Activated T-cell treated with anti-CD3 and anti-CD28 coated beads for 4 hours (primary cell): ENCODE measurements at regions not wholly inside any gene's neighbourhood (a gene's known extent, or its start where the extent isn't known, plus 50 kb on each side); places are given as distances from the start of the nearest gene placed in this dataset.

Experiments
- DNase-seq: peaks from one replicate; pipeline ENCODE4 v3.0.0-alpha.2; 2020

DNA sequence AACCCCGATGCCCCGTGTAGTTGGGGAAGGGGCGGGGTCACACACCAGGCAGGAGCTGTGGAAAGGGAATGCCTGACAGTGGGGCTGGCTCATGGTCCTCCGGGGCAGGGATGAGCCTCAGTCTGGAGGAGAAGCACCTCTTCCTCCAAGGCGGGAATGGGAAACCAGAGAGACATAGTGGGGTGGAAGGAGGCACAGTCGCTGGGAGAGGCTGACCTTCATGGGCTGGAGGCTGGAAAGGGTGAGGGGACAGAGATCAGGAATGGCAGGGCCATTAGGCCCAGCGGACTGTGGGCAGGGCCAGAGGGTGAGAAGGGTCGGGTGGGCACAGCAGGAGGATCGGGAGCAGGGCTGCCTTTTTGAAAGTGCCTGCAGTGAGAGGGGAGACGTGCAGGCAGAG, 65.8 kb upstream of the LINGO1 start:
- DNase-seq: no peak

DNA sequence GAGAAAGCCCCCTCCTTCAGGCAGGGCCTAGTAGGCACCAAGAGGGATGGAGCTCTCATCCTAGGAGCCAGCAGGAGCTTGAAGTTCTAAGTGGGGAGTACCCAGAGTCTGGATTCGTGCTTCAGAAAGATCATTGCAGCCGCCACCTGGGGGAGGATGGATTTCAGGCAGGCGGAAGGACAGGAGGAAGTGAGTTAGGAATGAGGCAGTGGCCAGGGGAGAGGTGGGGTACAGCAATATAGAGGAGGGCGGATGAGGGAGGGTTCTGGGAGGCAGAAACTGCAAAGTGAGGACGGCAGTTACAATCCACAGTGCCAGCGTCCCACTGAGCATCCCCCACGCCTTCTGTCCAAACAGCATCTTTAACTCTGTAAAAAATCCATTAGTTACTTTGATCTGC, 65.2 kb upstream of the LINGO1 start:
- no peak for DNase-seq

DNA sequence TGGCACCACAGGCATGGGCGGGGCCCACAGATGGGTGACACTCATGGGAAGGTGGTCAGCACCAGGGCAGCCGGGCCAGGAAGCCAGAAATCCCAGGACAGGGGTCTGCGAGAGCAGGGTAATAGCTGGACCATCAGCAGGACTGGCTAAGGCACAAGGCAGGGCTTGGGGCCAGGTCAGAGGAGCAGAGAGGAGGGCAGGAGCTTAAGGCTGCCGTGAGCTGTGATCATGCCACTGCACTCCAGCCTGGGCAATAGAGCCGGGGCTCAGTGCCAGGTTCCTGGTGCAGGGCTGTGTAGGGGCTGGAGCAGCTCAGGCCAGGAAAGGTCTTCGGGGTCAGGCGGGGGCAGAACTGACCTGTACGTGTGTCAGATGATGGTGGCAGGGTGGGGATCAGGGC, 64.2 kb upstream of the LINGO1 start:
- no peak for DNase-seq

DNA sequence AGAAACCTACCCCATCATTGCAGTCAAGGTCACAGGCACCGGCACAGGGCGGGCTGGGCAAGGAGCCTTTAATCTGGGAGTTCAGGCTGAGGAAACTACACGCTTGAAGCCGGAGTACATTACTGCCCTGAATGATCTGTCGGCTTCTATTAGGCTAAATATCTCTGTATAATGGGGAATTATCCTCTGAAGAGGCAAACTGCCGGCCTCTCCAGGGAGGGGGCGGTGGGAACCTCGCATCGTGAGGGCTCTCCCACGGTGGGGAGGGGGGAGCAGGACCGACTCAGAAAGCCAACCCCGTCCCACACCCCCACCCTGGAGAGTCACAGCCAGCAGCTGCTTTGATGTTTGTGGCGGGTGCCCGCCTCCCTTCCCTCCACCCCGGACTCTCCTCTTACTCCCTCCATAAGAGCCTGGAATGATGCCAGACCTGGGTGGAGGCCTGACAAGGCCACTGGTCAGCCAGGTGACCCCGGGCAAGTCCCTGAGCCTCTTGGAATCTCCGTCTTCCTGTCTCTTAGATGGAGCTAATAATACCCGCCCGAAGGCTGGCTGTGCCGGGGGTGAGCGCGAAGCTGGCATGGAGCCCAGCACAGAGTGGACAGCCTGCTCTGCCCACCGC, 63.4 kb upstream of the LINGO1 start:
- no peak for DNase-seq

DNA sequence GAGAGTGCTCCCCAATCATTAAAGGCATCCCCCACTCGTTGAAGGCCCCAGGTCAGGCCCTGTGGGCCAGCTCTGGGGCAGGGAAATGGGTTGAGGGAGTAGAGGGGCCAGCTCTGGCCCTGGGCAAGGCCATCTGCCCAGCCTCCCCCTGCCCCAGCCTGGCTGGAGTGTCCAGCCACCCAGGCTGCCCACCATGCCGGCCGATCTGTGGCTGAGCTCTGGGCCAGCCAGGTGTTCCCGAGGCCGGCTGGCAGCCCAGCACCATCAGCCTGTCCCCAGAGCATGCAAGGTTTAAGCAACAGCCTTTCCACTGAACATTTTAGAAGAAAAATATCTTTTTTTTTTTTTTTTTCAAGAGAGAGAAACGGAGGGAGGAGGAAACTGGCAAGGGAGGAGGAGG, 62.8 kb upstream of the LINGO1 start:
- no peak for DNase-seq

DNA sequence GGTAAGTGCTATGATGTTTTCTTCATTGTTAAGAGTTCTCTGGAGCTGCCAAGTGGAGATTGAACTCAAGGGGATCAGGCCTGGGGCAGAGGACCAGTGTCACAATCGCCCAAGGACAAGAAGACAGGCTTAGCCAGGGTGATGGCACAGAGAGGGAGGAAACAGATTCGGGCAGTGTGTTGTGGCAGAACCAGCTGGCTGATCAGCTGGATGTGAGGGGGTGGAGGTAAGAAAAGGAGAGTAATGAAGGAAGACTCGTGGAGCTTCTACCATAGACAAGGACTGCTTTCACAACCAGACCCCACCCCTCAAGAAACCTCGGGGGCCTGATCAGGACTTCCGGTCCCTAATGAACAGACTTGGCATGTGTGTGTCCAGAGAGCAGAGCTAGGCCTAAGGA, 60.9 kb upstream of the LINGO1 start:
- no peak for DNase-seq

DNA sequence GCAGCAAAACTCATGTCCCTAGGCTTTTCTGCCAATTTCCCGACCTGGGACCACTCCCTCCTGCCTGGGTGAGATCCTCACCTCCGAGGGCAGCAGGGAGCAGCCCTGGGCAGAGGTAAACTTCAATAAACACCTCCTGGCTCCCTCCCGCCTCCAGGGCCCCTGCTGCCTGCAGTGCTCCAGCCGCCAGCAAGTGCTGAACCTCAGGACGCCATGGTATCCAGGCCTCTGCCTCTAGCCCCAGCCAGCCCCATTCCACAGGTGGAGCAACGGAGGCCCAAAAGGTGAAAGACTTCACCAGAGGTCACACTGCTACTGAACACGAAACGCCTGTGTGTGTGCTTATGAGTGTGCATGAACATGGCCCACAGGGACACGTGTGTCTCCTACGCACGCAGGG, 59.9 kb upstream of the LINGO1 start:
- DNase-seq: no peak

DNA sequence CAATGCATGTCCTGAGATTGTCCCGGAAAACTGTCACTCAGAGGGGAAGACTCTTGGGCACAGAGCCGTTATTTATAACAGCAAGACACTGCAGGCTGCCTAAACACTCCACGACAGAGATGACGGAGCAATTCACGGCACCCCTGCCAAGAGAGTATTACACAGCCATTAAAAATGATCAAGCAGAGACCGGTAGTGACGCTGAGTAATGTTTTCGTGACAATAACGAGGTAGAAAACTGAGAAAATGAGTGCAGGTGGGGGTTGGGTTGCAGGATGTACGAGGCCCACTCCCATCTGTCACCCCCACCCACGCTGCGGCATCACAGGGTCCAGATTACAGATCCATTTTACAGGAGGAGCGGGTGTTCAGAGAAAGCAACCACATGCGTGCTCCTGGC, 58.9 kb upstream of the LINGO1 start:
- no peak for DNase-seq

DNA sequence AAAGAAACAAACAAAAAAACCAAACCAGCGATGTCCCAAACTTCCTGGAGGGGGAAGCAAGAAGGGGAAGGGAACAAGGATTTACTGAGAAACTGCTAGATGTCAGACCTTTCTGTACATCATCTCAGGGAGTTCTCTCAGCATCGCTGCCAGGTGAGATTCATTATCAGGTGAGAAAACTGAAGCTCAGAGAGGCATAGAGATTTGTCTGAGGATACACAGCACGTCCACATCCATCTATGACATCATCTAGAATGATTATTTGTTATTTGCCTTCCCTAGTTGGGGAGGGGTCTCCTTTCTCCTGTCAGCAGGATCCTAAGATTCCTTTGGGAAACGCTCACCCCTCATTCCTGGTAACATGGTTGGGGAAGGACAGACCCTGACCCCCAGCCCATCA, 57.1 kb upstream of the LINGO1 start:
- no peak for DNase-seq

DNA sequence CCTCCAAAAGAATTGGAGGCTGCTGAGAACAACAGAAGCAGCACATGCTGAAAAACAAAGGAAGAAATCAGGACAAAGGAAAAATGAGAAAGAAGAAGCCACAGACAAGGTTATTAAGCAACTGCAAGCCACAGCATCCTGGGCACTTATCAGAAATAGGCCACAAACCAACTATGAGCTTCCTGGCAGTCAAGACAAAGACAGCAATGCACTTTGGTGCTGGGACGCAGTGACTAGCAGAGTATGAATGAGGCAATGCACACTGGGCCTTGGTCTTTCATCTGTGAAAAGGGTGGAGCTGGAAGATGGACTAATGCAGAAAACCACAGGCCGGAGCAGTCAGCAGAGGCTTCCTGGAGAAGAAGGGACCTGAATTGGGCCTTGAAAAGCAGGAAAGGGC, 56.0 kb upstream of the LINGO1 start:
- no peak for DNase-seq

DNA sequence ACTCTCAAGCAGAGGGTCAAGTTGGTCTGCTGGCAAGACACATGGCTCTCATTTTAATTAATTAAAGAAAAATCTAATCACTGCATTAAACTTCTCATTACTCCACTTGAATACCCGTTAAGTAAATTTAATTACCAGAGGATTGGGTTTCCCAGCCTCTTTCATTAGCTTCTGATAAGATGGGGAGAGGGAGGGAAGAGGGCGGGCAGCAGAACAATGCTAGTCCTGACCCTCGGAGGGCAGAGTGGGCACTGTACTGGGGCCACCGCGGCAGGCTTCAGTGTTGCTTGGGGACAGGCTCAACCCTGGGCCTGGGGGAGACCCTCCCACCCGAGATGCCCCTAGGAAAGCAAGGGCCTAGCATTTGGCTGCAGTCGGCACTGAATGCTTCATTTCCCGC, 55.6 kb upstream of the LINGO1 start:
- DNase-seq: no peak

DNA sequence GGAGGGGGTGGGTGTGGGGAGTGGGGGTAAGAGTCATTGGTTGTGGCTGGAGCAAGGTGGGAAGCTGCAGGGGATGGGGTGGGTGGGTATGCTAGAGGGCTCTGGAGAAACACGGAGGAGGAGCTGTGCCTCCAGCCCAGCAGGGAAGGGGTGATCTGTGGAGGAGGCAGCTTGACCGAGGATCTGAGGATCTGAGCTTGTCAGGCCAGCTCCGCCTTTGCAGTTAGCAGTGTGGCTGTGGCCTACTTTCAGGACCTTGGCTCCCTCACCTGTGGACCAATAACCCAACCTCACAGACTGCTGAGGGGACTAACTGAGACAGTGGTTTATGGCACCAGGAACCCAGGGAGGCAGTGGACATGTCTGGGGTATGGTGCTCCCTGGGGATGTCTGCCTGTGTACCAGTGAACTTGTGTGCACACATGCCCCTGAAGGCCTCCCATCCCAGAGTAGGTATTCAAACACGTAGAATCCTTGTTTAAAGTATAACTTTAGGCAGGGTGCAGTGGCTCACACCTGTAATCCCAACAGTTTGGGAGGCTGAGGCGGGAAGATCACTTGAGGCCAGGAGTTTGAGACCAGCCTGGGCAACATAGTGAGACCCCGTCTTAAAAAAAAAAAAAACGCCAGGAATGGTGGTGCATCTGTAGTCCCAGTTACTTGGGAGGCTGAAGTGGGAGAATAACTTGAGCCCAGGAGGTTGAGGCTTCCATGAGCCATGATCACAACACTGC, 52.5 kb upstream of the LINGO1 start:
- DNase-seq: no peak

DNA sequence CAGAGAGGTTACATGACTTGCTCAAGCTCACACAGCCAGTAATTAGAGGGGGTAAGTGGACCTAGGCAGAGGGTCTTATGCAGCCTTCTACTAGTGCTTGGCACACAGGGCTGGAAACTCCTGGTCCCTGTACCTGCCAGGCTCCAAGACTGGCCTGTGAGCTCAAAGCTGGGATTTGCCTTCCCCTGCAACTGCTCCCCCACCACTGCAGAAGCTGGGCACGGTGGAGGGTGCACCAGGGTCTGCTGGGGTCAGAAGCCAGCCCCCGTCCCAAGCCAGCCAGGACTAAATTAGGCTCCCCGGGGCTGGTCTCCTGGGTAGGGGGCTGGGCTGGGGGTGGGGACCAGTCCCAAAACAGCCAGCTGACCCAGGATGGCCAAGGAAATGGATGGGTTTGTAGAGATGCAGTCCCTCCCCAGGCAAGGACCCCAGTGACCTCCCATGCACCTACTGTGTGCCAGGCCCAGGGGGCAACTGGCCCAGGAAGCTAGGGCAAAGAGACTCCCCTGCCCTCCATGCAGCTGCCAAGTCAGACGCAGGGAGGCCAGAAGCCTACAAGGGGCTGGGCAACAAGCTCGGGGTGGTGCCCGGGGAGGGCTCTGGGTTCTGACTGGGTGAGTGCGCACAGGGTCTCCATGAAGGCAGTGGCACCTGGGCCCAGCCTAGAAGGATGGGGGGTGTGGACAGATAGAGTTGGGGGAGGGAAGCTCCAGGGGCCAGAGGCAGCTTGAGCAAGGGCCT, 51.8 kb upstream of the LINGO1 start:
- no peak for DNase-seq

DNA sequence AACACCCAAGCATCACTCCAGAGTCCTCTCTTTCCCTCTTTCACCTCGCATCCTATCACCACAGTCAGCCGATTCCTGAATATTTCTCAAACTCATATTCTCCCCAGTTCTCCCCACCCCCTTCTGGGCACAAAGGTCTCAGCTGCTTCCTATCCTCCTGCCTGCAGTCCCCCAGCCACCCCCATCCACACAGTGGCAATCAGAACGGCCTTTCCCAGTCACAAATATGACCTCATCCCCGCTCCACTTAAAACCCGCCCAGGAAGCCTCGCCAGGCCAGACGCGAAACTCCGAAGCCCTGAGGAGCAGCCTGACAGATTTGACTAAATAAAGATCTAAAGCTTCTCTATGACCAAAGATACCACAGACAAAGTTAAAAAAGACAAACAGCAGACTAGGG, 49.9 kb upstream of the LINGO1 start:
- DNase-seq: no peak
